ENCODE measurements at regions not wholly inside any gene's neighbourhood (a gene's known extent, or its start where the extent isn't known, plus 50 kb on each side); places are given as distances from the start of the nearest gene placed in this dataset.

DNA sequence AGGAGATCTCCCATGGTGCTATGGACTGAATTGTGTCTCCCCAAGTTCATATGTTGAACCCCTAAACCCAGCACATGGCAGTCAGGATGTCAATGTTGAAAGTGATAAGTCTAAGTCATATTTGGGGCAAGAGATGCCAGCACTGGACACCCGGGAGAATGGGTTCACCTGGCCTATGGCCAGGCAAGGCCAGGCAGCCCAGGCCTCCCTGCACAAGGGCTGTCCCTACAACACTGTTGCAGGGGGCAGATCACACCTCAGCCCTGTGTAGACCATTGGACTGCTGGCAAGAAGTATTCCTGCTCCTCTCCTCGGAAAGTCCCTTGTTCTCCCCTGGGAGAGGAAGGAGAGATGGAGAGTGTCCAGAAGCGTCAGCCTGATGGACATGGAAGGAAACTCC, 240.5 kb downstream of the GADD45G start:
- TF ChIP-seq, protein P1, sequence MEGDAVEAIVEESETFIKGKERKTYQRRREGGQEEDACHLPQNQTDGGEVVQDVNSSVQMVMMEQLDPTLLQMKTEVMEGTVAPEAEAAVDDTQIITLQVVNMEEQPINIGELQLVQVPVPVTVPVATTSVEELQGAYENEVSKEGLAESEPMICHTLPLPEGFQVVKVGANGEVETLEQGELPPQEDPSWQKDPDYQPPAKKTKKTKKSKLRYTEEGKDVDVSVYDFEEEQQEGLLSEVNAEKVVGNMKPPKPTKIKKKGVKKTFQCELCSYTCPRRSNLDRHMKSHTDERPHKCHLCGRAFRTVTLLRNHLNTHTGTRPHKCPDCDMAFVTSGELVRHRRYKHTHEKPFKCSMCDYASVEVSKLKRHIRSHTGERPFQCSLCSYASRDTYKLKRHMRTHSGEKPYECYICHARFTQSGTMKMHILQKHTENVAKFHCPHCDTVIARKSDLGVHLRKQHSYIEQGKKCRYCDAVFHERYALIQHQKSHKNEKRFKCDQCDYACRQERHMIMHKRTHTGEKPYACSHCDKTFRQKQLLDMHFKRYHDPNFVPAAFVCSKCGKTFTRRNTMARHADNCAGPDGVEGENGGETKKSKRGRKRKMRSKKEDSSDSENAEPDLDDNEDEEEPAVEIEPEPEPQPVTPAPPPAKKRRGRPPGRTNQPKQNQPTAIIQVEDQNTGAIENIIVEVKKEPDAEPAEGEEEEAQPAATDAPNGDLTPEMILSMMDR (IDR thresholded peaks at IDR 0.05 in 2 of 3, conservative IDR thresholded peaks at IDR 0.05 in 1 of 3; ENCODE audit: borderline replicate concordance in 1 of 3, insufficient read depth in 1 of 3, low read depth in 2 of 3, low read length in 2 of 3), result no peak
- TF ChIP-seq ELF1 (IDR thresholded peaks at IDR 0.05; ENCODE audit: borderline replicate concordance, low read depth) (no peak), CEBPB (IDR thresholded peaks at IDR 0.05; ENCODE audit: low read depth) (no peak), EZH2phosphoT487 (IDR thresholded peaks at IDR 0.05; ENCODE audit: borderline replicate concordance) (no peak), CBX3 (IDR thresholded peaks at IDR 0.05; ENCODE audit: low read depth) (no peak)
